HPDE6-E6E7 (cell line): ENCODE measurements at regions not wholly inside any gene's neighbourhood (a gene's known extent, or its start where the extent isn't known, plus 50 kb on each side); places are given as distances from the start of the nearest gene placed in this dataset.

Experiments
- DNase-seq: peaks from one replicate; pipeline ENCODE4 v3.0.0; 2011; ENCODE audit warnings: missing footprints; ENCODE audit errors: extremely low spot score

DNA sequence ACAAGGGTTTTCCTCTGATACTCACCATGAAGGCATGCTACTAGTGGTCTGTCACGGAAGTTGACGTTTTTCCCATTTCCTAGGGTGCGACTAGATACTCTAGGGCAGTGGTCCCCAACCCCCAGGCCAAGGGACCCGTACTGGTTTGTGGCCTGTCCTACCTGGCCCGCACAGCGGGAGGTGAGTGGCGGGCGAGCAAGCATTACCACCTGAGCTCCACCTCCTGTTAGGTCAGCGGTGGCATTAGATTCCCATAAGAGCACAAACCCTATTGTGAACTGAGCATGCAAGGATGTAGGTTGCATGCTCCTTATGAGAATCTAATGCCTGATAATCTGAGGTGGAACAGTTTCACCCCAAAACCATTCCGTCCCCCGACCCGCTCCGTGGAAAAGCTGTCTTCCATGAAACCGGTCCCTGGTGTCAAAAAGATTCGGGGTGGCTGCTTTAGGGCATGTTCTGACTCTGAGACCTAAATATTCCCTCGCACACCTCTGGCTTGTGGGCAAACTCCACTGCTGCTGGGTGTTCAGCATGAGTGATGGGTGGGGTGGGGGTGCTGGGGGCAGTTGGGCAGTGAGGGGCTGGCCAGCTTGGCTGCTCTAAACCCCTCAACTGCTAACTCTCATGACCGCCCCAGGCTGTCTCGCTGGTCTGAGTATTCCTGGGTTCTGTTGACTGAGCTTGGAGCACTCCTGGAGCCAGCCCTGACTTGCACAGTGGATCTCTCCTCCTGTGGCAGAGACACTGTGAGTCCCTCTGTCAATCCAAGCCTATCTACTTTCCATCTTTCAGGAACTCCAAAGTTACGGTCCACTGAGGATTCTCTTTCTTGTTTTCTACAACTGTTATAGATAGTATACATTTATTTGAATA, 78.3 kb upstream of the NEK6 start:
- DNase-seq = no peak

DNA sequence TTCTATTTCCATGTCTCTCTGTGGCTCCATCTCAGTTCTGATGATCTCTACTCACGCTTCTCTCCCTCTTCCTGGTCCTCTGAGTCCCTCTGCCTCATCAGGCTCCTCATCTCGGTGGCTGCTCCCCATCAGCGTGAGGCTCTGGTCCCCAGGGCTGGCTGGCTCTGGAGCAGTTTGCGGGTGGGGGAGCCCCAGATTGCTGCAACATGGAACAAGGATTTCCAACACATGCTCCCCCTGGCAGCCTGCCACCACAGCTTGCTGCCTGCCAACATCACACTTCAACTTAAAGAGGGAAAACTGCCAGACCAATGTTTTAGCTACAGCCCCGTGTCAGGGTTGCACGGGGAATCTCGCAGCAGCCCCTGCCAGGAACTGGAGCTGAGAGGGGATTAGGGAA, 77.2 kb upstream of the NEK6 start:
- no peak for DNase-seq

DNA sequence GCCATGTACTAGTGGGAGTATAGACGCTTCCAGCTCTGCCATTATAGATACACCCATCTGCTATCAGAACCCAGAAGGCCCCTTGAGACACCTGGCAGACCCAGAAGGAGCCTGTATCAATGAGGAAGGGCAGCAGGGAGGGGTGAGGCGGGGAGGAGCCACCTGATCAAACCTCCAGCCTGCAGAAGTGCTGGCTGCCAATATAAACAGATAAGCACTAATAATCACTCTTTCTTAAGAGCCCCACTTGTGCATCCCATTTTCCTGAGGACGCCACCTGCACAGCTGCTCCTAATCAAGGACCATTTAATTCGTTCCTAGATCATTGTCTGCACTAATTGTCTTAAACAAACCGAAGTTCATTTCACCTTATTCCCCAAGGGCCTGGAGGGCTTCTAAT, 75.0 kb upstream of the NEK6 start:
- DNase-seq = no peak

DNA sequence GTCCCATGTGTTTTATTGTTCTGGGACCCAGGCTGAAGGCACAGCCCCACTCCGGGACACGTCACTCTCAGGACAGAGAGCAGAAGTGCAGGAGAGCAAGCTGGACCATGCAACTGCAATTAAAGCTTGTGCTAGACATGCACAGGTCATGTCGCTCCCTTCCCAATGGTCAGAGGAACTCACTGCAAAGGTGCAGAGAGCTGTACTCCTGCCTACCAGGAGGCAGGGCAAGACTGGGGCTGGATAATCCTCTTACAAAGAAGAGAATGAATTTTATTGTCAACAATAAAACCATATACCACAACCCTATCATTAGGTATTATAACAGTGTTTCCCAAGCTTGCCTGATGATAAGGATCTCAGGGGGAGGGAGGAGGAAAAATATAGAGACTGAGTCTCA, 74.0 kb upstream of the NEK6 start:
- no peak for DNase-seq

DNA sequence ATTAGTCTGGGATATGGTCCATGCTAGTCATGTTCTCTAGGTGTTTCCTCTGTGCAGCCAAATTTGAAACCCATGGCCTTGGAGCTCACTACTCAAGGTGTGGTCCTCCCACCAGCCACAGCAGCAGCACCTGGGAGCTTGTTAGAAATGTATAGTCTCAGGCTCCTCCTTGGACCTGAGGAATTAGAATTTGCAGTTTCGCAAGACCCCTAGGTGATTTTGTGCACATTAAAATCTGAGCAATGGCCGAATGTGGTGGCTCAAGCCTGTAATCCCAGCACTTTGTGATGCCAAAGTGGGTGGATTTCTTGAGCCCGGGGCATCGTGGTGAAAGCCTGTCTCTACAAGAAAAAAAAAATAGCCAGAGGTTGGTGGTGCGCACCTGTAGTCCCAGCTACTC, 72.3 kb upstream of the NEK6 start:
- no peak for DNase-seq

DNA sequence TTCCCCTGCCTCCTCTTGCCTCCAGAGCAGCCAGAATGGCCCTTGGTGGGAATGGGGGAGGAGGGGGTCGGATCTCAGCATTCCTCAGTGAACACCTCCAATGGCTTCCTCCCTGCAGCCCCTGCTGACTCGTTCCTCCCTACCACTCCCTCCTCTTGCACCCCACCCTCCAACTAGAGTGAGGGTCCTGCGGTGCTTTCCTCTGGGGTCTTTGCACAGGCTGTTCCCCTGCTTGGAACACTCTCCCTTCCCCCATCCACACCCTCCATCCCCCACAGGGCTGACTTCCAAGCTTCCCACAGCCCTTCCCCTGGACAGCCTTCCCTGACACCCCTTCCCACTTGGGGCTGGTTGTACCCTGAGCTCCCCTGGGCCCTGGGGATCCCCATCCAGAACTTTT, 70.4 kb upstream of the NEK6 start:
- no peak for DNase-seq

DNA sequence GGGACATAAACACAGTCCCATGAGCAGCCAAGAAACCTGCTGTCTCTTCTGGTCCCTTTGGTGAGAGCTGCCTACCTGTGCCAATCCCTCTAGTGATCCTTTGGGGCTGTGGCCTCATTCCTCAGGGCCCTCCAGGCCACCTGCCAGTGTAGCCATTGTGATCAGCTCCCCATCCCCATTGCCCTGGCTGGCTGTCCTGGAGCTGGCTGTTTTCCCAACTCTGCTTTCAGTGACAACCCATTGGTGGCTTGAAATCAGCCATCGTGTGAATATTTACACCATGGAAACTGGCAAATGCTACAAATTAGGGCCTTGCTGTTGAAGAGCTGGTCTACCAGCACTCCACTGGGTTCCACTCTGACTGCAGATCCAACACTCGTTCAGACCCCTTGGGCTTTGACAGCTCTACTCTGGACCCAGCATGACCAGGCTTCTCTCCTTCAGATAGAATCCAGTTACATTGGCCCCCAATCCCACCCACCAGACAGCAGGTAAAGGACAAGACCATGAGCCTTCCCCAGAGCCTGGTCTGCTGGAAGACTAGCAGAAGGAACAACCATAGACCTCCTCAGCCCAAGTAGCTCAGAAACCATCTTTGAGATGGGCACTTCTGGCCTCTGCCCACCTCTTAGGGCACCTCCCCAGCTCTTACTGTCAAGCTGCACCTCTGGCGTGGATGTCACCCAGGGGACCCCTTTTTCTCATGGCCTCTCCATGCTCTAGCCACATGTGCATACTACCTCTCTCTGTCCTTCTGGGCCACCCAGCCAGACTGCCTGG, 69.2 kb upstream of the NEK6 start:
- DNase-seq = no peak

DNA sequence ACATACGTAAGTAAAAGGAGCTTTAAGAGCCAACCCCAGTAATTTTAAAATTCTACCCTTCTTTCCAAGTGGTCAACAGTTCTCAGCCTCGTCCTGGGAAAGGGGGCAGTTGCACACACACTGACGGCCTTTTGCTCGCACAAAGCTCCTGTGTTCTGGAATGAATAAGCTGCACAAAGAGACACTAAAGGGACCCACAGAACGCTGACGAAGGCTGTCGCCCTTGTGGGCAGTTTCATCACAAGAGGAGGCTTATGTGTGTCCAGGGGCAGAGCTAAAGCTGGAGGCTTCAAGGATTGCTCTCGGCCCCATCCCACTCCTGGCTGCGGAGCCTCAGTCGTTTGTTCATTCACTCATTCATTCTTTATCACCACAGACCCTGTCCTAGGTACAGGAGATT, 67.0 kb upstream of the NEK6 start:
- DNase-seq = no peak

DNA sequence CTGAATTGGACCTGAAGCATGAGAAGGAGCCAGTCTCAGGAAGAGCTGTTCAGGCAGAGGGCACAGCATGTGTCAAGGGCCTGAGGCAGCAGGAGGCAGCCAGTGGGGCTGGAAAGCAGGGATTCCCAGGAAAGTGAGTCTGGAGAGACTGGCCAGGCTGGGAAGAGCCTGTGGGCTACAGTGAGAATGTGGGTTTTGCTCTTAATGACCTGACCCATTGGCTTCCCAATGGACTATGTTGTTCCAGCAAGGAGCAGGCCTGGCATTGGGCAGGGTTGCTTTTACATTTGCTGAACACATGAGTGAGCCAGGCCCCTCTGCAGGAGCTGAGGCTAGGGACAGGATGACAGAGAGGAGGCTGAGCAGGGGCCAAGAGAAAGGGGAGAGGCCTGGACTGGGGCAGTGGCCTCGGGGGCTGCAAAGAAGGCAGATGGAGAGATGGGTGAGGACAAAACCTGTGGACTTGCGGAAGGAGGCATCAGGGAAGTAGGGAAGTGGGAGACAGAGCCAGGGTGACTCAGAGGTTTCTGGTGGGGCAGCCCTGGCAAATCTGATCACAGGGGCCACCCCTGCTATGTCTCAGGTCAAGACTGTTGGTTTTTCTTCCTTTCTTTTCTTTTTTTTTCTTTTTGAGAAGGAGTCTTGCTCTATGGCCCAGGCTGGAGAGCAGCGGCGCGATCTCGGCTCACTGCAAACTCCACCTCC, 65.9 kb upstream of the NEK6 start:
- DNase-seq = no peak

DNA sequence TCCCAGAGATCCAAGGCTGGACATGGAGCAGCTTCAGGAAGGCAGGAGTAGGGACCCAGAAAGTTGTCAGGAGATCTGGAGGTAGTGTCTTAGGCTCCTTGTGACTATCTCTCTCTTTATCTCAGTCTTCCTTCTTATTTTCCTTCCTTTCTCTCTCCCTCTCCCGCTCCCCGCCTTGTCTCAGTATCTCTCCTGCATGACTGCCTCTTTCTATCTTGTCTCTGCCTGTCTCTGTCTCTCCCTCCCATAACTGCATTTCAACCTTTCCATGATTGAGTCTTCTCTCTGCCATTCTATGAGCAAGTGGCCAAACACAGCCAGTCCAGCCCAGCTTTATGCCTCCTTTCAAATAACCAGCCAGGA, 61.0 kb upstream of the NEK6 start:
- DNase-seq = no peak

DNA sequence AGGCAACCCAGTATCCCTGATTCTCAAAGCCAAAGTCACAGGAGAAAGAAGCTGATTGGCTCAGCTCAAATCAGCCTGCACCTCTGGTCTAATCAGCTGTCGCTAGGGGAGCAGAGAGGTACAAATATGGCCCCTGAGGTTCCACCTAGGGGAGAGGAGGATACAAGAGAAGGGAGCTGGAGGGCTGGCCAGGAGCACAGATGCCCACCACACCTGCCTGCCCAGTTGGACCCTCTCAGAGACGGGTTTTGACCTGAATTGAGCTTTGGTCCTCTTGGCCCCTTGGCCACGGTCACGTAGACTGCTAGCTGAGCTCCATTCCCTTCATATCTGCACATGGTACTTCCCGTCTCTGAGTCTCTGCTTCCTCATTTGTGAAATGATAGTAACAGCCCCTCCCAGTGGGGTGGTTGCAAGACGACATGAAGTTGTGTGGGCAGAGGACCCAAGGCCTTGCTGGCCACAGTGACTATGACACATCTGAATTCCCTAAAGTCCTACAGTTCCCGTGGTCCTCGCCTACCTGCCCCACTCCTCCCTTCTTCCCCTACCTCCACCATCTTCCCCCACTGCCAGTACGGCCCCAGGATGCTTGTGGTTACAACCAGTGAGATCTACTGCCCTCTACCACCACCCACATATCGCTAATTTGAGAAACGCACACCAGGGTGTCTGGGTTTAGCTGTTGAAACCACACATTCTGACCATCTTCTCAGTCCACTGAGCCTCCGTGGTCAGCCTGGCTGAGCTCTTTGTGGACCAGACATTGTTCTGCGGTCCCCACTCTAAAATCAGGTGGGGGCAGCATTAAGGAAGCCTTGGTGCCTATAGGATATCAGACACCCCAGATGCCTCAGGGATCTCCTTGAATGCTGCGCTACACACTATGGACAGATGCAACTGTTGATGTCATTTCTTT, 60.3 kb upstream of the NEK6 start:
- no peak for DNase-seq

DNA sequence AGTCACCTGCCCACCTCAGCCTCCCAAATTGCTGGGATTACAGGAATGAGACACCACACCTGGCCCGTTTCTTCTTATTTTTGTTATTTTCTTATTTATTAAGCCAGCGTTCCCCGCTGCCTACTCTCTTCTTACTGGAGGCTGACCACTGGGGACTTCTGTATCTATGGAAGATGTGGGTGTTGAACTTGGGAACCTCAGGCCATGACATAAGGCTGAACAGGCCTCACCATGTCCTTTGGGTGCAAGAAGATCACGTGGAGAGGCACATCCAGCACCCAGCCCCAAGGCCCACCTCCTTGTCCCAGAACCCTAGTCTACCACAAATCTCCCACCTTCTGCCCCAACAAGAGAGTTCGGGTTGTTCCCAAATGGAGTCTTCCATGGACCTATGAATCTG, 59.4 kb upstream of the NEK6 start:
- DNase-seq = no peak

DNA sequence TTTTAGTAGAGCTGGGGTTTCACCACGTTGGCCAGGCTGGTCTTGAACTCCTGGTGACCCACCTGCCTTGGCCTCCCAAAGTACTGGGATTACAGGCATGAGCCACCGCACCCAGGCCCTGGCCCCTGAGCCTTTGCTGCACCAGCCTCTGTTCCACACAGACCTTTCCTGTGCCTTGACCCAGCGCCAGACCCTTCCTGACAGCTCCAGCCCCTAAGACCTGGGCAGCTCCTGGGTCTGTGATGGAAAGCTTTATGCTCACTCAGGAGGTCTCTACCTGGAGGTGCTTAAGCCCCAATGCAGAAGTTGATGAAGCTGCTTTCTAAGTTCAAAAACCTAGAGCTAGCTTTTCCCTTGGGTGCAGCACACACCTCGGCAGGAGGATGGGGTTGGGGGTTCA, 58.8 kb upstream of the NEK6 start:
- no peak for DNase-seq

DNA sequence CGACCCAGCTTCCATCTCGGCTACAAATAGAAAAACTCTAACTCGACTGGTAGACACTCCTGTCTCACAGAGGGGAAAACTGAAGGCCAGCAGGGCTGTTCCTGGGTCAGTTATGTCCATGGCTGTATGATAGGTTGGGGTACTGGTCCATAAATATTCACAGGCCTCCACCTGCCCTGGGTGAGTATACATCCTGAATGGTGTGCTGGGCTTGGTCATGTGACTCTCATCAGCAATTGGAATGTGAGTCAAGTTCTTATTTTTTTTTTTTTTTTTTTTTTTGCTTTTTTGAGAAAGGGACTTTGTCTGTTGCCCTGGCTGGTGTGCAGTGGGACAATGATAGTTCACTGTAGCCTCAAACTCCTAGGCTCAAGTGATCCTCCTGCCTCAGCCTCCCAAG, 58.3 kb upstream of the NEK6 start:
- DNase-seq = no peak

DNA sequence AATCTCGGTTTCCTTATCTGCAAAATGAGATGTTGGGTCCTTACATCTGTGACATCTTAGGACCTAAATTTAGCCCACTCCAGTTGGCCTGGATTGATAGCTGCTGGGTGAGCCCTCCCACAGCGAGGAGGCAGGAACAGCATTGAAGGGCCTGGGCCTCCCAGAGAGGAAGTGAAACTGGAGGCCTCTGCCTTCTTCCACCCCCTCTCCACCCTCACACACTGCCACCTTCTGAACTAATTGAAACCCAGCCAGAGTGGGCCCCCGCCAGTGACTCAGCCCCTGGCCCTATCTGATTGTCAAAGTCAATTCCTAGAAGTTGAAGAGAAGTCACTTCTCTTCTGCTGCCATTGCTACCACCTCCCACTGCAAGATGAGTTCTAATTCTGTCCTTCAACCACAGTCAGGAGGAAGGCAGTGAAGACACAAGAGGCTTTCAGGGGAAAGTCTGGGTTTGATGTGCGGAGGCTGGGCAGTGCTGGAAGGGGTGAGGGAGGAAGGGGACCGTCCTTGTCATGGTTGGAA, 55.2 kb upstream of the NEK6 start:
- DNase-seq = no peak

DNA sequence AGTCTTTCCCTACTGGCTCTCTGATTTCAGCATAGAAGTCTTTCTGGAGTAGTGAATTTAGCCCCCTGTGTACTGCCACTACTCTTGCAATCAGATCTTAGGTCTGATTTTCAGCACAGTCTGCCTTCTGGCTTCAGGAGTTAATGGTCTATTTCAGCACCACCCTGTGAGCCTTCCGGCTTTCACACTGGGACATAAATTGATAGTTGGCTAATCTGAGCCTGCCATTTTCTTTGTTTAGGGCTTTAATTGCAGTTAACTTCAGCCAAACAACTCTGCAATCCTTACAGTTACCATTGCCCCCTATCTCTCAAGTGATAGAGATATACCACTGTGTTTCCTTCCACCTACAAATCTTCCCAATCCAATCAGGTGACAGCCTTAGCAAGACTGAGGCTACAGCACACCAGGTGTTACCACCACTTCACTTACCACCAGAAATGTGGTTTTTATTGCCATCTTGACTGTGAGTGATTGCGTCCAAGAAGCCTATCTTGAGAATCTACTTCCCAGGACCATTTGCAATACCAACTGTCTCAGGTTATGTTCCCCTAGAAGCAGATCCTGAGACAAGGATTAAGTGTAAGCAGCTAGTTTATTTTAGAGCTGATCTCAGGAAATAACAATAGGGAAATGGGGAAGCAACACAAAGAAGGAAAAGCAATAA, 51.9 kb upstream of the NEK6 start:
- no peak for DNase-seq

DNA sequence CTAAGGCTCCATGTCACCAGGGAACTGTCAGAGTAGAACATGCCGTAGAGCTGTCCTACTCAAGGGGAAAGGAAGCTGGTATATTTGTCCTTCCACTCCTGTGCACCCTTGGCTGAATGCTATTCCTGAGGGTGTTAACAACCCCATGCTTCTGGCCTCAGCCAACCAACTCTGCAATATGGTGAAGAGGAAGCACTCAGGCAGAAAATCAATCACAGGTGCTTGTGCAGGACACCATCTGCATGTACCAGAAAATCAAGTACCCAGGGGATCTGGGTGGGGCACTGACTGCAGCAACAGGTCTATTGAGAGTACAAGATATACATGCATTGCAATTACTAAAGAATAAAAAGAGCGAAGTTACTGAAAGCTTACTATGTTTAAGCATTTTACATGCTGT, 51.4 kb upstream of the NEK6 start:
- no peak for DNase-seq
